Neural cell (in vitro differentiated cells): ENCODE measurements at regions not wholly inside any gene's neighbourhood (a gene's known extent, or its start where the extent isn't known, plus 50 kb on each side); places are given as distances from the start of the nearest gene placed in this dataset.

Experiments used
- H2AFZ ChIP-seq: fragments of 200-600, 300-800 bp; sonication (generic), shearing (Covaris generic); 2 replicates; pipeline ENCODE4 v1.6.0; 2014; ENCODE audit warnings: low read depth, mild to moderate bottlenecking, antibody characterized with exemption, low read length, moderate library complexity
- H3F3A ChIP-seq: fragments of 200-600 bp; shearing (Covaris generic); 2 replicates; pipeline ENCODE4 v1.6.1; 2016; ENCODE audit warnings: mild to moderate bottlenecking, moderate library complexity, mixed read lengths, antibody characterized with exemption, low read length; ENCODE audit not compliant: insufficient read depth, poor library complexity, severe bottlenecking
- H3K27ac ChIP-seq: fragments of 200-600, 300-800 bp; sonication (generic), shearing (Covaris generic); 2 replicates; pipeline ENCODE4 v1.5.1; 2014; ENCODE audit warnings: mild to moderate bottlenecking, low read length, moderate library complexity
- H3K27me3 ChIP-seq: fragments of 300-800, 200-600 bp; sonication (generic), shearing (Covaris generic); 2 replicates; pipeline ENCODE4 v1.6.0; 2014; ENCODE audit warnings: mild to moderate bottlenecking, low read depth, low read length, moderate library complexity; ENCODE audit not compliant: insufficient read depth
- H3K36me3 ChIP-seq: fragments of 300-800, 200-600 bp; sonication (generic), shearing (Covaris generic); 2 replicates; pipeline ENCODE4 v1.5.1; 2014; ENCODE audit warnings: mild to moderate bottlenecking, antibody characterized with exemption, low read length, moderate library complexity; ENCODE audit not compliant: insufficient read depth
- H3K4me2 ChIP-seq: fragments of 300-800, 200-600 bp; sonication (generic), shearing (Covaris generic); 2 replicates; pipeline ENCODE4 v1.6.0; 2014; ENCODE audit warnings: mild to moderate bottlenecking, low read length
- H3K4me3 ChIP-seq: fragments of 300-800, 200-600 bp; sonication (generic), shearing (Covaris generic); 2 replicates; pipeline ENCODE4 v1.5.1; 2014; ENCODE audit warnings: mild to moderate bottlenecking, low read length, moderate library complexity
- H3K79me2 ChIP-seq: fragments of 200-600 bp; shearing (Covaris generic); replicated peaks from 2 replicates; pipeline ENCODE4 v1.6.0; 2014; ENCODE audit warnings: mild to moderate bottlenecking, low read length, moderate library complexity; ENCODE audit not compliant: insufficient read depth
- H3K9ac ChIP-seq: fragments of 300-800, 200-600 bp; sonication (generic), shearing (Covaris generic); 2 replicates; pipeline ENCODE4 v1.6.1; 2016; ENCODE audit warnings: mild to moderate bottlenecking, low read length, mixed read lengths
- H3K9me2 ChIP-seq: fragments of 200-600 bp; shearing (Covaris generic); 2 replicates; pipeline ENCODE4 v1.6.1; 2016; ENCODE audit warnings: mild to moderate bottlenecking, low read length, mixed read lengths; ENCODE audit not compliant: insufficient read depth
- H3K9me3 ChIP-seq: fragments of 200-600, 300-800 bp; sonication (generic), shearing (Covaris generic); 2 replicates; pipeline ENCODE4 v1.6.1; 2016; ENCODE audit warnings: mild to moderate bottlenecking, mixed run types, low read length, moderate library complexity, mixed read lengths
- H4K20me1 ChIP-seq: fragments of 200-600 bp; shearing (Covaris generic); 2 replicates; pipeline ENCODE4 v1.6.1; 2016; ENCODE audit warnings: mild to moderate bottlenecking, mixed run types; ENCODE audit not compliant: insufficient read depth
- CTCF ChIP-seq: fragments of 450-650 bp; IDR thresholded peaks from 2 replicates; pipeline ENCODE4 v1.5.1; 2014; ENCODE audit warnings: antibody characterized with exemption, mild to moderate bottlenecking, moderate library complexity; ENCODE audit not compliant: poor library complexity, severe bottlenecking
- EP300 ChIP-seq: fragments of 450-650 bp; conservative IDR thresholded peaks from 2 replicates; pipeline ENCODE4 v1.6.1; 2014; ENCODE audit warnings: antibody characterized with exemption, mild to moderate bottlenecking, moderate library complexity; ENCODE audit not compliant: poor library complexity, severe bottlenecking
- EZH2 ChIP-seq: fragments of 200-600, 300-800 bp; shearing (Covaris generic), sonication (generic); IDR thresholded peaks from 2 replicates; pipeline ENCODE4 v1.6.1; 2014; ENCODE audit warnings: antibody characterized with exemption, low read length, borderline replicate concordance, mild to moderate bottlenecking; ENCODE audit not compliant: insufficient read depth, poor library complexity, severe bottlenecking
- MXI1 ChIP-seq: fragments of 450-650 bp; conservative IDR thresholded peaks from 2 replicates; pipeline ENCODE4 v1.6.1; 2014; ENCODE audit warnings: antibody characterized with exemption, mild to moderate bottlenecking; ENCODE audit not compliant: poor library complexity, severe bottlenecking
- POLR2AphosphoS5 ChIP-seq: IDR thresholded peaks from 2 replicates; pipeline ENCODE4 v1.6.1; 2012
- RAD21 ChIP-seq: fragments of 450-650 bp; conservative IDR thresholded peaks from 2 replicates; pipeline ENCODE4 v1.6.1; 2014; ENCODE audit warnings: antibody characterized with exemption, mild to moderate bottlenecking, moderate library complexity
- REST ChIP-seq: IDR thresholded peaks from 2 replicates; pipeline ENCODE4 v1.6.1; 2012; ENCODE audit warnings: borderline replicate concordance
- SMC3 ChIP-seq: fragments of 450-650 bp; conservative IDR thresholded peaks from 2 replicates; pipeline ENCODE4 v1.6.1; 2014; ENCODE audit warnings: antibody characterized with exemption, mild to moderate bottlenecking, moderate library complexity; ENCODE audit not compliant: poor library complexity
- TAF1 ChIP-seq: IDR thresholded peaks from 2 replicates; pipeline ENCODE4 v1.6.1; 2012; ENCODE audit warnings: low read depth

DNA sequence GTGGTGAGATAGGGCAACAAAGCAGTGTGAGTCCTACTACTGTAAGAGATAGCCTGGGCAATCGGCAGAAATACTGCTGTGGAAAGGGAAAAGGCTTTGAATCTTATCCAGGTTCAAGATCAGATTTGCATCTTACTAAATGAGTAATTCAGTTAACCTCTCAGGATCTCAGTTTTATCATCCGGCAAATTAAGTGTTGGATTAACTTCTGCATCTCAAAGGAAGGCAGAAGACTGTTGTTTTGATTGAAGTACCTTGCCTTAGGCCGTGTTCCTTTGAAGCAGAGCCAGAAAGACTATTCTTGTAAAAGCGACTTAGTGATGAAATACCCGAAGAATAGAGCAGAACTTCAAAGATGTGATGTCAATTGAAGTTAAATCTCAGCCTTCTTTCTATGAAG is 612.9 kb upstream of the USP24 start:
- H2AFZ ChIP-seq, result no peak overlapping the region
- H3F3A ChIP-seq, result no peaks in the 10 kb centered on the region
- no peak overlapping the region for H3K9ac ChIP-seq
- H4K20me1 ChIP-seq, result no peaks in the 10 kb centered on the region
- no peaks in the 10 kb centered on the region for H3K9me2 ChIP-seq
- H3K27ac ChIP-seq, result no peak overlapping the region
- no peaks in the 10 kb centered on the region for H3K36me3 ChIP-seq
- H3K27me3 ChIP-seq, result no peaks in the 10 kb centered on the region
- H3K4me2 ChIP-seq, result no peak overlapping the region
- no peaks in the 10 kb centered on the region for H3K9me3 ChIP-seq
- H3K4me3 ChIP-seq, result no peak overlapping the region
- no peaks in the 10 kb centered on the region for H3K79me2 ChIP-seq
- TF ChIP-seq EZH2 (no peak), MXI1 (no peak), EP300 (no peak), POLR2AphosphoS5 (no peak), CTCF (no peak), REST (no peak), SMC3 (no peak), RAD21 (no peak), TAF1 (no peak)

DNA sequence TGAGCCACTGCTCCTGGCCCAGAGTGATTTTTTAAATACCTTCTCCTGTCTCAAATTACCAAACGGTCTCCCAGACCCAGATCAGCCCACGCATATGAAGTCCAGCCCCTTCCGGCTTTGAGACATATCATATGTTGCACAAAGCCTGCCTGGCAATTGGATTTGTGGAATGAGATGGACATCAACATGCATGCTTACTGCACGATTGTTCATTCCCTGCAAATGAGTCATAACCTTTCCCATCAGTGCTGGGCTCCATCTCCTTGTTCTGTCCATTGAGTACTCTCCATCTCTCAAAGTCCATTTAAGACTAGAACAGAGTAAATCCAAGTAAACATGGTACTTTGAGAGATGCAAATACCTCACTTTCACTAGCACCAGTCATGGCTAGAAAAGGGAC is 612.2 kb upstream of the USP24 start:
- Histone ChIP-seq H3F3A (no peaks in the 10 kb centered on the region), H4K20me1 (no peaks in the 10 kb centered on the region), H3K4me3 (no peak overlapping the region), H3K36me3 (no peaks in the 10 kb centered on the region), H3K9ac (no peak overlapping the region), H2AFZ (no peak overlapping the region), H3K9me2 (no peaks in the 10 kb centered on the region), H3K27me3 (no peaks in the 10 kb centered on the region), H3K79me2 (no peaks in the 10 kb centered on the region), H3K4me2 (no peak overlapping the region), H3K27ac (no peak overlapping the region), H3K9me3 (no peaks in the 10 kb centered on the region)
- TF ChIP-seq SMC3 (no peak), RAD21 (no peak), EZH2 (no peak), TAF1 (no peak), EP300 (no peak), REST (no peak), CTCF (no peak), POLR2AphosphoS5 (no peak)
